ENCODE measurements at regions not wholly inside any gene's neighbourhood (a gene's known extent, or its start where the extent isn't known, plus 50 kb on each side); places are given as distances from the start of the nearest gene placed in this dataset.

DNA sequence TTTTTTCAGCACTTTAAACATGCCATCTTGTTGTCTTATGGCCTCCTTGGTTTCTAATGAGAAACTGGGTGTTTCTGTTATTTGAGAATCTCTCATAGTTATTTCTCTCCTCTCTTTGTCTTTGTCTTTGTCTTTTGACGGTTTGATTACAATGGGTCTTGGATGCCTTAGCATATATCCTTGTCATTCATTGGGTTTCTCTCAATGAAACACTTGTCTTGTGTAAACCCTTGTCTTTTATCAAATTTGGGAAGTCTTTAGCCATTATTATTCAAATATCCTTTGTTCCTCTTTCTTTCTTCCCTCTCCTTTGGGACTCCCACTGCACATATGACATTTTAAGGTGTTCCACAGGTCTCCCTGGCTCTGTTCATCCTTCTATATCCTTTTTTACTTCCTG, 373.5 kb upstream of the TBX3 start:
- intact Hi-C loops (cut with micrococcal nuclease): no loop called here

DNA sequence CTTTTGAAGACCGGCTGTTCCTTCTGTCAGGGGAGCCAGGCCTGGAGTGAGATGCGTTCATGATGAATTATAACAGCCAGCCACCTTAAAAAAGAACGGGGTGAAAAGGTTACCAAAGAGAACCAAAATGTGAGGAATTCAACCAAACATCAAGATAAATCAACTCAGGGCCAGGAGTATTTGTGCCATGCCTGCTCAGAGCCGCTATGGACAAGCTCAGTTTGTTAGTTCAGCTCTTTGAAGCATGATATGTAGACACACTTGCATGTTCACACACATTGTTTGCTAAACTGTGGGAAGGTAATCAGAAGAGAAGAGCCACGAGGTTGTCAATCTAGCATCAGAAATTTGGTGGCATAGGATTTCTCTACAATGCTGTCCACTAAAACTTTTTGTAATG, 367.4 kb upstream of the TBX3 start:
- Mint-ChIP-seq H3K9me3 (peaks cover 0 to 2% (median 0%) of the 10 kb centered on the region in 7 donors), H3K4me3 (no peak overlapping the region), H3K27ac (no peak overlapping the region), H3K4me1 (no peaks in the 10 kb centered on the region), H3K36me3 (no peaks in the 10 kb centered on the region), H3K27me3 (ENCODE audit: low read depth in 3 of 3) (peaks cover 0 to 4% (median 2%) of the 10 kb centered on the region in 3 donors)
- Histone ChIP-seq H2AFZ (ENCODE audit: insufficient read depth, low read depth, low read length, poor library complexity, severe bottlenecking) (no peak overlapping the region), H3K27ac (ENCODE audit: low read depth in 1 of 2, low read length in 2 of 2) (no peak overlapping the region), H3K4me3 (replicated peaks in 1 of 3; ENCODE audit: low read depth in 2 of 3, low read length in 3 of 3) (no peak overlapping the region), H4K20me1 (ENCODE audit: insufficient read depth, low read length) (no peaks in the 10 kb centered on the region), H3K36me3 (replicated peaks in 1 of 2; ENCODE audit: control insufficient read depth in 1 of 2, insufficient read depth in 2 of 2, low read length in 2 of 2) (no peaks in the 10 kb centered on the region), H3K9me3 (replicated peaks in 1 of 2; ENCODE audit: control insufficient read depth in 1 of 2, insufficient read depth in 1 of 2, low read length in 2 of 2) (no peaks in the 10 kb centered on the region), H3K4me2 (replicated peaks; ENCODE audit: extremely low read depth, low read length, poor library complexity, severe bottlenecking) (no peak overlapping the region), H3K9ac (ENCODE audit: insufficient read depth, low read length, poor library complexity, severe bottlenecking) (no peak overlapping the region), H3K27me3 (ENCODE audit: control insufficient read depth in 2 of 2, insufficient read depth in 2 of 2, low read length in 2 of 2) (no peaks in the 10 kb centered on the region), H3K79me2 (ENCODE audit: insufficient read depth, low read length) (no peaks in the 10 kb centered on the region), H3K4me1 (ENCODE audit: control insufficient read depth in 1 of 2, insufficient read depth in 2 of 2, low read length in 2 of 2) (no peaks in the 10 kb centered on the region)
- WGBS (ENCODE audit: insufficient coverage): 33% methylated on average over 1 of the region's 5 CpGs
- no peak for DNase-seq
- TF ChIP-seq, protein P1, sequence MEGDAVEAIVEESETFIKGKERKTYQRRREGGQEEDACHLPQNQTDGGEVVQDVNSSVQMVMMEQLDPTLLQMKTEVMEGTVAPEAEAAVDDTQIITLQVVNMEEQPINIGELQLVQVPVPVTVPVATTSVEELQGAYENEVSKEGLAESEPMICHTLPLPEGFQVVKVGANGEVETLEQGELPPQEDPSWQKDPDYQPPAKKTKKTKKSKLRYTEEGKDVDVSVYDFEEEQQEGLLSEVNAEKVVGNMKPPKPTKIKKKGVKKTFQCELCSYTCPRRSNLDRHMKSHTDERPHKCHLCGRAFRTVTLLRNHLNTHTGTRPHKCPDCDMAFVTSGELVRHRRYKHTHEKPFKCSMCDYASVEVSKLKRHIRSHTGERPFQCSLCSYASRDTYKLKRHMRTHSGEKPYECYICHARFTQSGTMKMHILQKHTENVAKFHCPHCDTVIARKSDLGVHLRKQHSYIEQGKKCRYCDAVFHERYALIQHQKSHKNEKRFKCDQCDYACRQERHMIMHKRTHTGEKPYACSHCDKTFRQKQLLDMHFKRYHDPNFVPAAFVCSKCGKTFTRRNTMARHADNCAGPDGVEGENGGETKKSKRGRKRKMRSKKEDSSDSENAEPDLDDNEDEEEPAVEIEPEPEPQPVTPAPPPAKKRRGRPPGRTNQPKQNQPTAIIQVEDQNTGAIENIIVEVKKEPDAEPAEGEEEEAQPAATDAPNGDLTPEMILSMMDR (IDR thresholded peaks at IDR 0.05): no peak
- intact Hi-C loops (cut with micrococcal nuclease): no loop called here

More for the DNA sequence above, 373.5 kb upstream of the TBX3 start:
- TF ChIP-seq, protein P1 (IDR thresholded peaks at IDR 0.05): no peak
- H3K27me3 Mint-ChIP-seq (ENCODE audit: low read depth in 3 of 3): peaks cover 0 to 2% (median 0%) of the 10 kb centered on the region in 3 donors
- Histone ChIP-seq H3K4me2 (replicated peaks; ENCODE audit: extremely low read depth, low read length, poor library complexity, severe bottlenecking) (no peak overlapping the region), H3K79me2 (ENCODE audit: insufficient read depth, low read length) (no peaks in the 10 kb centered on the region), H3K9me3 (replicated peaks in 1 of 2; ENCODE audit: control insufficient read depth in 1 of 2, insufficient read depth in 1 of 2, low read length in 2 of 2) (no peaks in the 10 kb centered on the region), H3K27ac (ENCODE audit: low read depth in 1 of 2, low read length in 2 of 2) (no peak overlapping the region), H3K36me3 (replicated peaks in 1 of 2; ENCODE audit: control insufficient read depth in 1 of 2, insufficient read depth in 2 of 2, low read length in 2 of 2) (no peaks in the 10 kb centered on the region), H3K4me3 (replicated peaks in 1 of 3; ENCODE audit: low read depth in 2 of 3, low read length in 3 of 3) (no peak overlapping the region), H3K27me3 (ENCODE audit: control insufficient read depth in 2 of 2, insufficient read depth in 2 of 2, low read length in 2 of 2) (no peaks in the 10 kb centered on the region), H3K9ac (ENCODE audit: insufficient read depth, low read length, poor library complexity, severe bottlenecking) (no peak overlapping the region), H2AFZ (ENCODE audit: insufficient read depth, low read depth, low read length, poor library complexity, severe bottlenecking) (no peak overlapping the region), H4K20me1 (ENCODE audit: insufficient read depth, low read length) (no peaks in the 10 kb centered on the region), H3K4me1 (ENCODE audit: control insufficient read depth in 1 of 2, insufficient read depth in 2 of 2, low read length in 2 of 2) (no peaks in the 10 kb centered on the region)
- WGBS (ENCODE audit: insufficient coverage): no CpG with 5 or more reads among the region's 1 CpG
- no peaks in the 10 kb centered on the region for H3K36me3 Mint-ChIP-seq
- H3K4me3 Mint-ChIP-seq: no peak overlapping the region
- H3K9me3 Mint-ChIP-seq: peaks cover 0 to 4% (median 0%) of the 10 kb centered on the region in 7 donors
- no peak for DNase-seq
- no peak overlapping the region for H3K27ac Mint-ChIP-seq
- no peaks in the 10 kb centered on the region for H3K4me1 Mint-ChIP-seq
